GM12878 (cell line): ENCODE measurements at regions not wholly inside any gene's neighbourhood (a gene's known extent, or its start where the extent isn't known, plus 50 kb on each side); places are given as distances from the start of the nearest gene placed in this dataset.

Experiments used
- CBFB ChIP-seq: IDR thresholded peaks from 2 replicates; pipeline ENCODE4 v1.6.1; 2016; ENCODE audit warnings: antibody characterized with exemption, low read depth
- CTCF ChIP-seq, 3 experiments: IDR thresholded peaks in 2 of 3; conservative IDR thresholded peaks in 1 of 3; 2 replicates each; pipeline ENCODE4 v1.5.1; 2011; ENCODE audit warnings: low read depth in 3 of 3, low read length in 3 of 3, mild to moderate bottlenecking in 3 of 3, control low read depth in 2 of 3, moderate library complexity in 2 of 3, inconsistent platforms in 1 of 3, mixed read lengths in 1 of 3; ENCODE audit not compliant: control insufficient read depth in 2 of 3, insufficient read depth in 1 of 3; ENCODE audit errors: extremely low read depth in 1 of 3
- EP300 ChIP-seq, 2 experiments: fragments of 150-350 bp in 1 of 2; IDR thresholded peaks; 2 replicates each; pipeline ENCODE4 v1.6.1; 2011 to 2012; ENCODE audit warnings: low read depth in 2 of 2, low read length in 2 of 2, borderline replicate concordance in 1 of 2, improper control_type of control experiment in 1 of 2, inconsistent platforms in 1 of 2; ENCODE audit not compliant: control insufficient read depth in 1 of 2
- EZH2 ChIP-seq: IDR thresholded peaks from 2 replicates; pipeline ENCODE4 v1.6.1; 2012; ENCODE audit warnings: low read depth, mild to moderate bottlenecking, control low read depth, inconsistent platforms, low read length, borderline replicate concordance; ENCODE audit not compliant: control insufficient read depth
- POLR2A ChIP-seq: IDR thresholded peaks from 2 replicates; pipeline ENCODE4 v1.6.1; 2011; ENCODE audit warnings: low read depth, mild to moderate bottlenecking, low read length
- REST ChIP-seq: IDR thresholded peaks from 2 replicates; pipeline ENCODE4 v1.6.1; 2012; ENCODE audit warnings: mild to moderate bottlenecking, low read depth, low read length
- RFX5 ChIP-seq: IDR thresholded peaks from 2 replicates; pipeline ENCODE4 v1.6.1; 2011; ENCODE audit warnings: low read depth, low read length, improper control_type of control experiment

- TF ChIP-seq POLR2A (no peak), REST (no peak), CBFB (no peak), RFX5 (no peak), EP300 (IDR thresholded peaks at IDR 0.05; ENCODE audit: borderline replicate concordance in 1 of 2, control insufficient read depth in 1 of 2, low read depth in 2 of 2, low read length in 2 of 2) (no peak), CTCF (IDR thresholded peaks at IDR 0.05 in 2 of 3, conservative IDR thresholded peaks at IDR 0.05 in 1 of 3; ENCODE audit: control insufficient read depth in 2 of 3, extremely low read depth in 1 of 3, insufficient read depth in 1 of 3, low read depth in 3 of 3, low read length in 3 of 3) (no peak), EZH2 (no peak)
Observed at GRCh38 chr20:53822534-53822933, 228.9 kb upstream of the ZNF217 start.
